ENCODE measurements at regions not wholly inside any gene's neighbourhood (a gene's known extent, or its start where the extent isn't known, plus 50 kb on each side); places are given as distances from the start of the nearest gene placed in this dataset.

GRCh38 chr4:112005027-112005426 is 140.2 kb upstream of the FAM241A start:
- TF ChIP-seq CTCF (IDR thresholded peaks at IDR 0.05) (no peak), EZH2 (IDR thresholded peaks at IDR 0.05; ENCODE audit: borderline replicate concordance, insufficient read depth, low read depth, low read length, poor library complexity, severe bottlenecking) (no peak)

Data from B cell (primary cell).